Caki2 (cell line): ENCODE measurements at regions not wholly inside any gene's neighbourhood (a gene's known extent, or its start where the extent isn't known, plus 50 kb on each side); places are given as distances from the start of the nearest gene placed in this dataset.
"Not testable (repeated sequence)": the region's sequence is repeated elsewhere in the genome, so short reads cannot be mapped to it uniquely, and the experiment has no call there.

ENCODE experiments used
- DNase-seq: peaks from one replicate; pipeline ENCODE4 v3.0.0-alpha.2; 2015; ENCODE audit warnings: low read depth
- in situ Hi-C: cut with HindIII; loops from 2 replicates; pipeline ENCODE4 v1.10.0; 2016; ENCODE audit warnings: low sequenced_read_pairs, low pct_unique_long_range_greater_than_20kb, mixed read lengths

GRCh38 chr3:13137941-13138832, 65.0 kb upstream of the IQSEC1 start:
- in situ Hi-C loops, result no loop called here
- DNase-seq, result no peak

- DNase-seq, in situ Hi-C loops: not testable (repeated sequence)
Measured at GRCh38 chr3:13136848-13137247, 63.6 kb upstream of the IQSEC1 start.

GRCh38 chr3:13136426-13136825, 63.2 kb upstream of the IQSEC1 start:
- in situ Hi-C loops, result no loop called here
- DNase-seq, result no peak

GRCh38 chr3:13135811-13136321, 62.6 kb upstream of the IQSEC1 start:
- DNase-seq, result no peak
- in situ Hi-C loops, result no loop called here

- in situ Hi-C loops, result no loop called here
- DNase-seq, result no peak
Measured at GRCh38 chr3:13135251-13135810, 62.1 kb upstream of the IQSEC1 start.

GRCh38 chr3:13134879-13135206, 61.6 kb upstream of the IQSEC1 start:
- in situ Hi-C loops, result no loop called here
- DNase-seq, result no peak

- in situ Hi-C loops, result no loop called here
- DNase-seq, result no peak
Measured at GRCh38 chr3:13134166-13134878, 61.1 kb upstream of the IQSEC1 start.

GRCh38 chr3:13133471-13133981, 60.3 kb upstream of the IQSEC1 start:
- DNase-seq, result no peak

GRCh38 chr3:13132731-13133410, 59.6 kb upstream of the IQSEC1 start:
- in situ Hi-C loops, result no loop called here
- DNase-seq, result no peak

More at GRCh38 chr3:13133471-13133981, 60.3 kb upstream of the IQSEC1 start:
- in situ Hi-C loops, result no loop called here

GRCh38 chr3:13132281-13132680, 59.1 kb upstream of the IQSEC1 start:
- DNase-seq, result no peak
- in situ Hi-C loops, result no loop called here

- no peak for DNase-seq
- in situ Hi-C loops, result no loop called here
Measured at GRCh38 chr3:13130464-13131193, 57.4 kb upstream of the IQSEC1 start.

GRCh38 chr3:13125092-13126015, 52.1 kb upstream of the IQSEC1 start:
- no peak for DNase-seq

GRCh38 chr3:13124631-13125030, 51.4 kb upstream of the IQSEC1 start:
- in situ Hi-C loops, result no loop called here
- DNase-seq, result no peak

More at GRCh38 chr3:13125092-13126015, 52.1 kb upstream of the IQSEC1 start:
- in situ Hi-C loops, result no loop called here

- in situ Hi-C loops, result no loop called here
- DNase-seq, result no peak
Measured at GRCh38 chr3:13123765-13124164, 50.5 kb upstream of the IQSEC1 start.

GRCh38 chr3:13123013-13123654, 49.9 kb upstream of the IQSEC1 start:
- in situ Hi-C loops, result no loop called here
- DNase-seq, result no peak
